ENCODE measurements at regions not wholly inside any gene's neighbourhood (a gene's known extent, or its start where the extent isn't known, plus 50 kb on each side); places are given as distances from the start of the nearest gene placed in this dataset.
A peak's percentile ranks its signal among the peaks of the same experiment; 100 is the strongest.

GRCh38 chr11:103662880-103663279 lies 373.6 kb upstream of the DDI1 start:
- DNase-seq (ENCODE audit: low spot score), result no peak

GRCh38 chr11:103668859-103669258 lies 367.6 kb upstream of the DDI1 start:
- no peak for DNase-seq (ENCODE audit: low spot score)

- no peak for DNase-seq (ENCODE audit: low spot score)
Measured at GRCh38 chr11:103671143-103671651, 365.2 kb upstream of the DDI1 start.

GRCh38 chr11:103673773-103674172 lies 362.7 kb upstream of the DDI1 start:
- peak; percentile 46 for DNase-seq (ENCODE audit: low spot score)

- peak; percentile 27 for DNase-seq (ENCODE audit: low spot score)
Measured at GRCh38 chr11:103676413-103676812, 360.0 kb upstream of the DDI1 start.

GRCh38 chr11:103680826-103681225 lies 355.6 kb upstream of the DDI1 start:
- DNase-seq (ENCODE audit: low spot score), result no peak

GRCh38 chr11:103681855-103682254 lies 354.6 kb upstream of the DDI1 start:
- no peak for DNase-seq (ENCODE audit: low spot score)

- peak; percentile 76 for DNase-seq (ENCODE audit: low spot score)
Measured at GRCh38 chr11:103682318-103683184, 353.9 kb upstream of the DDI1 start.

- DNase-seq (ENCODE audit: low spot score), result no peak
Measured at GRCh38 chr11:103683576-103683975, 352.9 kb upstream of the DDI1 start.

GRCh38 chr11:103688924-103689323 lies 347.5 kb upstream of the DDI1 start:
- no peak for DNase-seq (ENCODE audit: low spot score)

GRCh38 chr11:103690356-103690755 lies 346.1 kb upstream of the DDI1 start:
- no peak for DNase-seq (ENCODE audit: low spot score)

- DNase-seq (ENCODE audit: low spot score), result no peak
Measured at GRCh38 chr11:103696123-103696522, 340.3 kb upstream of the DDI1 start.

- peak; percentile 18 for DNase-seq (ENCODE audit: low spot score)
Measured at GRCh38 chr11:103699216-103699615, 337.2 kb upstream of the DDI1 start.

- no peak for DNase-seq (ENCODE audit: low spot score)
Measured at GRCh38 chr11:103699656-103700055, 336.8 kb upstream of the DDI1 start.

- peak; percentile 83 for DNase-seq (ENCODE audit: low spot score)
Measured at GRCh38 chr11:103700622-103701021, 335.8 kb upstream of the DDI1 start.

- DNase-seq (ENCODE audit: low spot score), result no peak
Measured at GRCh38 chr11:103703437-103703836, 333.0 kb upstream of the DDI1 start.

- DNase-seq (ENCODE audit: low spot score), result no peak
Measured at GRCh38 chr11:103703954-103704353, 332.5 kb upstream of the DDI1 start.

- no peak for DNase-seq (ENCODE audit: low spot score)
Measured at GRCh38 chr11:103705642-103706041, 330.8 kb upstream of the DDI1 start.

- no peak for DNase-seq (ENCODE audit: low spot score)
Measured at GRCh38 chr11:103709371-103709770, 327.1 kb upstream of the DDI1 start.

- DNase-seq (ENCODE audit: low spot score), result peak; percentile 20
Measured at GRCh38 chr11:103714246-103714645, 322.2 kb upstream of the DDI1 start.

GRCh38 chr11:103716363-103716762 lies 320.1 kb upstream of the DDI1 start:
- no peak for DNase-seq (ENCODE audit: low spot score)

GRCh38 chr11:103727262-103727661 lies 309.2 kb upstream of the DDI1 start:
- no peak for DNase-seq (ENCODE audit: low spot score)

GRCh38 chr11:103729617-103730016 lies 306.8 kb upstream of the DDI1 start:
- DNase-seq (ENCODE audit: low spot score), result no peak

Data from AG08395 (cell line).